GM23338 (cell line): ENCODE measurements at regions not wholly inside any gene's neighbourhood (a gene's known extent, or its start where the extent isn't known, plus 50 kb on each side); places are given as distances from the start of the nearest gene placed in this dataset.

Experiments used
- ATAC-seq: fragments of 200-7000 bp; cut with Tn5 transposase; 3 replicates; pipeline ENCODE4 v1.9.1; 2020
- DNase-seq: peaks from one replicate; pipeline ENCODE4 v3.0.0-alpha.2; 2015; ENCODE audit warnings: low spot score
- H2AFZ ChIP-seq: fragments of 200-600 bp; sonication (generic); 2 replicates; pipeline ENCODE4 v1.8.0; 2016; ENCODE audit warnings: antibody characterized with exemption, mild to moderate bottlenecking, moderate library complexity
- H3F3A ChIP-seq: fragments of 200-600 bp; sonication (generic); replicated peaks from 2 replicates; pipeline ENCODE4 v1.8.0; 2017; ENCODE audit warnings: antibody characterized with exemption, mixed run types, low read depth
- H3K27ac ChIP-seq: fragments of 200-600 bp; sonication (generic); 2 replicates; pipeline ENCODE4 v1.6.1; 2016; ENCODE audit warnings: low read depth
- H3K27me3 ChIP-seq: fragments of 200-600 bp; sonication (generic); 2 replicates; pipeline ENCODE4 v1.8.0; 2016; ENCODE audit warnings: mild to moderate bottlenecking, mixed run types, moderate library complexity; ENCODE audit not compliant: insufficient read depth
- H3K36me3 ChIP-seq: fragments of 200-600 bp; sonication (generic); 2 replicates; pipeline ENCODE4 v1.8.0; 2016; ENCODE audit warnings: mild to moderate bottlenecking; ENCODE audit not compliant: insufficient read depth
- H3K4me1 ChIP-seq: fragments of 200-600 bp; sonication (generic); 2 replicates; pipeline ENCODE4 v1.8.0; 2016; ENCODE audit warnings: mild to moderate bottlenecking, moderate library complexity; ENCODE audit not compliant: insufficient read depth
- H3K4me2 ChIP-seq: fragments of 200-600 bp; sonication (generic); 2 replicates; pipeline ENCODE4 v1.7.1; 2017; ENCODE audit warnings: mixed run types
- H3K4me3 ChIP-seq: fragments of 200-600 bp; sonication (generic); 2 replicates; pipeline ENCODE4 v1.6.1; 2016; ENCODE audit warnings: mixed run types
- H3K79me2 ChIP-seq: fragments of 200-600 bp; sonication (generic); replicated peaks from 2 replicates; pipeline ENCODE4 v1.8.0; 2017; ENCODE audit warnings: mild to moderate bottlenecking; ENCODE audit not compliant: insufficient read depth
- H3K9me2 ChIP-seq: fragments of 200-600 bp; sonication (generic); 2 replicates; pipeline ENCODE4 v1.8.0; 2017; ENCODE audit not compliant: insufficient read depth
- H4K20me1 ChIP-seq: fragments of 200-600 bp; sonication (generic); replicated peaks from 2 replicates; pipeline ENCODE4 v1.8.0; 2017; ENCODE audit warnings: mild to moderate bottlenecking; ENCODE audit not compliant: insufficient read depth
- H3K27ac Mint-ChIP-seq: 2 replicates; pipeline ENCODE4 v1.8.0; 2020; ENCODE audit warnings: inconsistent platforms, mild to moderate bottlenecking, moderate library complexity, mixed read lengths
- H3K27me3 Mint-ChIP-seq: 3 replicates; pipeline ENCODE4 v1.8.0; 2022; ENCODE audit warnings: low read depth, mild to moderate bottlenecking, moderate library complexity, mixed read lengths, inconsistent platforms; ENCODE audit not compliant: insufficient read depth, poor library complexity
- H3K36me3 Mint-ChIP-seq: 3 replicates; pipeline ENCODE4 v1.8.0; 2021; ENCODE audit warnings: low read depth, mild to moderate bottlenecking, inconsistent platforms, moderate library complexity, mixed read lengths
- H3K4me1 Mint-ChIP-seq: 3 replicates; pipeline ENCODE4 v1.8.0; 2020; ENCODE audit warnings: mild to moderate bottlenecking, inconsistent platforms, mixed read lengths
- H3K4me3 Mint-ChIP-seq: 3 replicates; pipeline ENCODE4 v1.8.0; 2021; ENCODE audit warnings: moderate library complexity, mild to moderate bottlenecking, inconsistent platforms, mixed read lengths
- H3K9me3 Mint-ChIP-seq: 3 replicates; pipeline ENCODE4 v1.8.0; 2020; ENCODE audit warnings: moderate library complexity, mild to moderate bottlenecking, inconsistent platforms, mixed read lengths
- CREB1 ChIP-seq: fragments of 250-450 bp; sonication (Bioruptor Pico); IDR thresholded peaks from 2 replicates; pipeline ENCODE4 v1.5.0; 2020; ENCODE audit warnings: low read depth, mild to moderate bottlenecking, moderate library complexity
- ETS1 ChIP-seq: IDR thresholded peaks from 2 replicates; pipeline ENCODE4 v1.6.1; 2016; ENCODE audit warnings: antibody characterized with exemption
- EZH2 ChIP-seq: fragments of 200-600 bp; sonication (generic); IDR thresholded peaks from one replicate; pipeline ENCODE4 v1.8.0; 2017; ENCODE audit warnings: antibody characterized with exemption, mild to moderate bottlenecking, low read depth; ENCODE audit not compliant: unreplicated experiment
- EZH2phosphoT487 ChIP-seq: fragments of 200-600 bp; sonication (generic); IDR thresholded peaks from one replicate; pipeline ENCODE4 v1.8.1; 2018; ENCODE audit warnings: antibody characterized with exemption; ENCODE audit not compliant: unreplicated experiment
- JUNB ChIP-seq: IDR thresholded peaks from one replicate; pipeline ENCODE4 v1.6.1; 2016; ENCODE audit warnings: antibody characterized with exemption; ENCODE audit not compliant: unreplicated experiment
- POLR2AphosphoS5 ChIP-seq: IDR thresholded peaks from 2 replicates; pipeline ENCODE4 v1.6.1; 2016; ENCODE audit warnings: antibody characterized with exemption, low read depth
- REST ChIP-seq: IDR thresholded peaks from one replicate; pipeline ENCODE4 v1.6.1; 2018; ENCODE audit warnings: antibody characterized with exemption; ENCODE audit not compliant: unreplicated experiment
- STAT1 ChIP-seq: IDR thresholded peaks from one replicate; pipeline ENCODE4 v1.6.1; 2016; ENCODE audit warnings: antibody characterized with exemption; ENCODE audit not compliant: unreplicated experiment
- ZNF114 ChIP-seq: fragments of 250-450 bp; sonication (Bioruptor Pico); IDR thresholded peaks from 2 replicates; pipeline ENCODE4 v1.5.0; 2020; ENCODE audit warnings: mild to moderate bottlenecking, moderate library complexity
- ZNF331 ChIP-seq: fragments of 250-450 bp; sonication (Bioruptor Pico); IDR thresholded peaks from 2 replicates; pipeline ENCODE4 v1.5.0; 2020; ENCODE audit warnings: low read depth, mild to moderate bottlenecking, moderate library complexity
- TF ChIP-seq, protein P1 (sequence below), 2 experiments: fragments of 200-600 bp in 1 of 2; sonication (generic) in 1 of 2; conservative IDR thresholded peaks; 2 replicates each; pipeline versions ENCODE4 v1.5.1 to v1.6.1; 2016 to 2017; ENCODE audit warnings: antibody characterized with exemption in 2 of 2, low read depth in 2 of 2, mild to moderate bottlenecking in 2 of 2, moderate library complexity in 1 of 2

DNA sequence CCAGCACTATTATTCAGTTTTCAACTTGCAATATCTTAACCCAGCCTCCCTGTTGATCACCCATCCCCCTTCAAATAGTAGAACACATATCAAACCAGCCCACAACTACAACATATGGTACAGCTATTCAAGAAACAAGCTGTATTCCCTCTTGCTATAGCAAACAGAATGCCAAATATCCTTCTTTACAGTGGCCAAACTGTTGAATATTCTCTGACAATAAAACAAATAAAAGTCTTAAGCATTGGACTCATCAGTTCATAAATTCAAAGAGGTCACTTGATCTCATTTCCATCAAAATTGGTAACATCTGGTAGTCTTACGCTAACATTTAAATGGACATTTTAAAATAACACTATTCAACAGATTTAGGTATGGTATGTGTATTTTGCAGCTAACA, 350.8 kb downstream of the EFNA5 start:
- Mint-ChIP-seq H3K4me1 (peaks cover 10% of the 10 kb centered on the region; the same call in 2 of the 3 replicates), H3K27ac (no peak overlapping the region), H3K9me3 (no peaks in the 10 kb centered on the region), H3K4me3 (no peak overlapping the region), H3K27me3 (peaks cover 3% of the 10 kb centered on the region), H3K36me3 (no peaks in the 10 kb centered on the region)
- Histone ChIP-seq H3K79me2 (no peaks in the 10 kb centered on the region), H2AFZ (no peak overlapping the region), H3F3A (no peaks in the 10 kb centered on the region), H4K20me1 (no peaks in the 10 kb centered on the region), H3K4me2 (no peak overlapping the region), H3K27ac (no peak overlapping the region), H3K36me3 (no peaks in the 10 kb centered on the region), H3K27me3 (no peaks in the 10 kb centered on the region), H3K4me3 (no peak overlapping the region), H3K9me2 (no peaks in the 10 kb centered on the region), H3K4me1 (peaks cover 6% of the 10 kb centered on the region; the same call in 1 of the 2 replicates)
- TF ChIP-seq REST (no peak), EZH2 (no peak), EZH2phosphoT487 (no peak), ZNF331 (CRISPR knock-in tag) (no peak), ZNF114 (CRISPR knock-in tag) (no peak), JUNB (no peak), CREB1 (CRISPR knock-in tag) (no peak)
- TF ChIP-seq, protein P1, sequence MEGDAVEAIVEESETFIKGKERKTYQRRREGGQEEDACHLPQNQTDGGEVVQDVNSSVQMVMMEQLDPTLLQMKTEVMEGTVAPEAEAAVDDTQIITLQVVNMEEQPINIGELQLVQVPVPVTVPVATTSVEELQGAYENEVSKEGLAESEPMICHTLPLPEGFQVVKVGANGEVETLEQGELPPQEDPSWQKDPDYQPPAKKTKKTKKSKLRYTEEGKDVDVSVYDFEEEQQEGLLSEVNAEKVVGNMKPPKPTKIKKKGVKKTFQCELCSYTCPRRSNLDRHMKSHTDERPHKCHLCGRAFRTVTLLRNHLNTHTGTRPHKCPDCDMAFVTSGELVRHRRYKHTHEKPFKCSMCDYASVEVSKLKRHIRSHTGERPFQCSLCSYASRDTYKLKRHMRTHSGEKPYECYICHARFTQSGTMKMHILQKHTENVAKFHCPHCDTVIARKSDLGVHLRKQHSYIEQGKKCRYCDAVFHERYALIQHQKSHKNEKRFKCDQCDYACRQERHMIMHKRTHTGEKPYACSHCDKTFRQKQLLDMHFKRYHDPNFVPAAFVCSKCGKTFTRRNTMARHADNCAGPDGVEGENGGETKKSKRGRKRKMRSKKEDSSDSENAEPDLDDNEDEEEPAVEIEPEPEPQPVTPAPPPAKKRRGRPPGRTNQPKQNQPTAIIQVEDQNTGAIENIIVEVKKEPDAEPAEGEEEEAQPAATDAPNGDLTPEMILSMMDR (conservative IDR thresholded peaks at IDR 0.05; ENCODE audit: low read depth in 2 of 2), result no peak
- DNase-seq (no peak), ATAC-seq (no peak)

- peaks cover 4% of the 10 kb centered on the region; the same call in 2 of the 3 replicates for H3K4me1 Mint-ChIP-seq
- TF ChIP-seq EZH2 (no peak), ETS1 (no peak), STAT1 (no peak), POLR2AphosphoS5 (no peak), ZNF331 (CRISPR knock-in tag) (no peak), JUNB (no peak), REST (no peak)
- TF ChIP-seq, protein P1 (conservative IDR thresholded peaks at IDR 0.05; ENCODE audit: low read depth in 2 of 2), result no peak
Observed at GRCh38 chr5:107314330-107314729, 356.4 kb downstream of the EFNA5 start.

More at GRCh38 chr5:107314330-107314729, 356.4 kb downstream of the EFNA5 start:
- Histone ChIP-seq H4K20me1 (no peaks in the 10 kb centered on the region), H3K27me3 (no peaks in the 10 kb centered on the region), H3K4me2 (no peak overlapping the region), H3K27ac (no peak overlapping the region), H3K79me2 (no peaks in the 10 kb centered on the region), H3K9me2 (0 out of 2 replicates have a peak, but pooled peaks cover 2% of the 10 kb centered on the region), H3K4me1 (no peaks in the 10 kb centered on the region), H3K4me3 (no peak overlapping the region), H3F3A (no peaks in the 10 kb centered on the region), H3K36me3 (no peaks in the 10 kb centered on the region), H2AFZ (no peak overlapping the region)
- Mint-ChIP-seq H3K27me3 (peaks cover 3% of the 10 kb centered on the region), H3K9me3 (no peaks in the 10 kb centered on the region), H3K27ac (no peak overlapping the region), H3K36me3 (no peaks in the 10 kb centered on the region), H3K4me3 (no peak overlapping the region)
- ATAC-seq (no peak), DNase-seq (no peak)
